ENCODE measurements at regions not wholly inside any gene's neighbourhood (a gene's known extent, or its start where the extent isn't known, plus 50 kb on each side); places are given as distances from the start of the nearest gene placed in this dataset.

- DNase-seq, result peak; percentile 20 to 23
These were observed 154.8 kb upstream of the SLC35B3 start for GRCh38 chr6:8589941-8590729.

- DNase-seq, result no peak
These were observed 152.8 kb upstream of the SLC35B3 start for GRCh38 chr6:8588176-8588575.

GRCh38 chr6:8583291-8583690 is 147.9 kb upstream of the SLC35B3 start:
- DNase-seq, result no peak

GRCh38 chr6:8579372-8579771 is 144.0 kb upstream of the SLC35B3 start:
- no peak for DNase-seq

GRCh38 chr6:8578006-8578405 is 142.7 kb upstream of the SLC35B3 start:
- DNase-seq, result peak; percentile 12 to 27

GRCh38 chr6:8574749-8575468 is 139.6 kb upstream of the SLC35B3 start:
- no peak for DNase-seq

GRCh38 chr6:8574311-8574710 is 139.0 kb upstream of the SLC35B3 start:
- DNase-seq, result no peak

GRCh38 chr6:8570256-8570920 is 135.0 kb upstream of the SLC35B3 start:
- DNase-seq, result no peak

- DNase-seq, result no peak
These were observed 126.8 kb upstream of the SLC35B3 start for GRCh38 chr6:8562125-8562524.

- DNase-seq, result no peak
These were observed 123.6 kb upstream of the SLC35B3 start for GRCh38 chr6:8558953-8559352.

- no peak for DNase-seq
These were observed 121.8 kb upstream of the SLC35B3 start for GRCh38 chr6:8557014-8557748.

- no peak for DNase-seq
These were observed 121.1 kb upstream of the SLC35B3 start for GRCh38 chr6:8556370-8557013.

GRCh38 chr6:8551993-8552392 is 116.6 kb upstream of the SLC35B3 start:
- DNase-seq, result no peak

GRCh38 chr6:8551386-8551785 is 116.0 kb upstream of the SLC35B3 start:
- DNase-seq, result peak; percentile 64 to 76

GRCh38 chr6:8549074-8549790 is 113.9 kb upstream of the SLC35B3 start:
- DNase-seq, result peak; percentile 62 to 72

- no peak for DNase-seq
These were observed 111.2 kb upstream of the SLC35B3 start for GRCh38 chr6:8546496-8546895.

- DNase-seq, result no peak
These were observed 110.0 kb upstream of the SLC35B3 start for GRCh38 chr6:8545336-8545735.

- DNase-seq, result no peak
These were observed 108.4 kb upstream of the SLC35B3 start for GRCh38 chr6:8543714-8544113.

GRCh38 chr6:8539453-8539852 is 104.1 kb upstream of the SLC35B3 start:
- DNase-seq, result no peak

GRCh38 chr6:8536122-8536521 is 100.8 kb upstream of the SLC35B3 start:
- DNase-seq, result no peak

- no peak for DNase-seq
These were observed 100.2 kb upstream of the SLC35B3 start for GRCh38 chr6:8535519-8535918.

Data from right lung (tissue), 2 donors.